Right lobe of liver (tissue), 4 donors: ENCODE measurements at regions not wholly inside any gene's neighbourhood (a gene's known extent, or its start where the extent isn't known, plus 50 kb on each side); places are given as distances from the start of the nearest gene placed in this dataset.

Experiments used
- CTCF ChIP-seq, 4 donors: fragments of 200-600 bp in 3 of 4; fragments of 450-650 bp in 1 of 4; IDR thresholded peaks; one replicate each; pipeline versions ENCODE4 v1.5.1 to v1.8.0; 2016 to 2022; ENCODE audit warnings: antibody characterized with exemption in 4 of 4, mild to moderate bottlenecking in 2 of 4
- POLR2A ChIP-seq: fragments of 450-650 bp; IDR thresholded peaks from one replicate; pipeline ENCODE4 v1.6.1; 2017; ENCODE audit warnings: antibody characterized with exemption, mild to moderate bottlenecking
- donor health status: DM: no; HTN: no; CAD: no.
- donor health status: DM: no; HTN: no; CAD: no.
- donor health status: DM: no; HTN: yes; CAD: no.

- no peak for TF ChIP-seq POLR2A
- no peak for TF ChIP-seq CTCF (IDR thresholded peaks at IDR 0.05)
These were observed 384.9 kb upstream of the SLC7A11 start for GRCh38 chr4:138627096-138627495.
